ENCODE measurements at regions not wholly inside any gene's neighbourhood (a gene's known extent, or its start where the extent isn't known, plus 50 kb on each side); places are given as distances from the start of the nearest gene placed in this dataset.
"Not testable (repeated sequence)": the region's sequence is repeated elsewhere in the genome, so short reads cannot be mapped to it uniquely, and the experiment has no call there.

GRCh38 chr1:219704331-219704730 lies 91.4 kb upstream of the ZC3H11B start:
- TF ChIP-seq CTCF (IDR thresholded peaks at IDR 0.05); MXI1 (IDR thresholded peaks at IDR 0.05; ENCODE audit: low read depth, low read length); EZH2phosphoT487 (IDR thresholded peaks at IDR 0.05; ENCODE audit: borderline replicate concordance, low read depth); SIN3A (IDR thresholded peaks at IDR 0.05; ENCODE audit: borderline replicate concordance, low read depth, low read length); SMC3 (IDR thresholded peaks at IDR 0.05; ENCODE audit: low read depth, low read length); MAX (IDR thresholded peaks at IDR 0.05; ENCODE audit: low read depth); POLR2AphosphoS5 (IDR thresholded peaks at IDR 0.05; ENCODE audit: low read depth, low read length); USF2 (IDR thresholded peaks at IDR 0.05; ENCODE audit: borderline replicate concordance, low read depth, low read length); TAF1 (IDR thresholded peaks at IDR 0.05; ENCODE audit: borderline replicate concordance, low read depth, low read length); FOXJ3 (CRISPR knock-in tag; IDR thresholded peaks at IDR 0.05); YY1 (IDR thresholded peaks at IDR 0.05; ENCODE audit: low read depth); CHD2 (IDR thresholded peaks at IDR 0.05; ENCODE audit: low read length, partially characterized antibody); EP300 (IDR thresholded peaks at IDR 0.05; ENCODE audit: borderline replicate concordance in 1 of 2, low read depth in 1 of 2, low read length in 1 of 2); PBX3 (IDR thresholded peaks at IDR 0.05): not testable (repeated sequence)

Measured in SK-N-SH (cell line).